MM.1S (cell line): ENCODE measurements at regions not wholly inside any gene's neighbourhood (a gene's known extent, or its start where the extent isn't known, plus 50 kb on each side); places are given as distances from the start of the nearest gene placed in this dataset.
"Not testable (repeated sequence)": the region's sequence is repeated elsewhere in the genome, so short reads cannot be mapped to it uniquely, and the experiment has no call there.

Source experiments
- DNase-seq: peaks from one replicate; pipeline ENCODE4 v3.0.0-alpha.2; 2015
- H2AFZ ChIP-seq: fragments of 300-600 bp; sonication (generic); 2 replicates; pipeline ENCODE4 v1.6.0; 2016; ENCODE audit warnings: antibody characterized with exemption, low read length
- H3F3A ChIP-seq: fragments of 300-600 bp; sonication (generic); 2 replicates; pipeline ENCODE4 v1.6.1; 2016; ENCODE audit warnings: mild to moderate bottlenecking, antibody characterized with exemption, low read length, moderate library complexity, mixed read lengths; ENCODE audit not compliant: insufficient read depth
- H3K27ac ChIP-seq: fragments of 300-600 bp; sonication (generic); 2 replicates; pipeline ENCODE4 v1.5.1; 2016; ENCODE audit warnings: mild to moderate bottlenecking, low read length
- H3K27me3 ChIP-seq: fragments of 300-600 bp; sonication (generic); replicated peaks from 2 replicates; pipeline ENCODE4 v1.6.0; 2016; ENCODE audit warnings: low read length; ENCODE audit not compliant: insufficient read depth
- H3K36me3 ChIP-seq: fragments of 300-600 bp; sonication (generic); replicated peaks from 2 replicates; pipeline ENCODE4 v1.6.1; 2016; ENCODE audit warnings: mild to moderate bottlenecking, low read length, mixed read lengths; ENCODE audit not compliant: insufficient read depth
- H3K4me1 ChIP-seq: fragments of 300-600 bp; sonication (generic); 2 replicates; pipeline ENCODE4 v1.6.1; 2016; ENCODE audit warnings: low read length, mixed read lengths
- H3K4me2 ChIP-seq: fragments of 300-600 bp; sonication (generic); 2 replicates; pipeline ENCODE4 v1.6.0; 2016; ENCODE audit warnings: low read depth, low read length
- H3K4me3 ChIP-seq: fragments of 300-600 bp; sonication (generic); 2 replicates; pipeline ENCODE4 v1.5.1; 2016; ENCODE audit warnings: low read length, mixed read lengths
- H3K79me2 ChIP-seq: fragments of 300-600 bp; sonication (generic); 2 replicates; pipeline ENCODE4 v1.6.1; 2016; ENCODE audit warnings: mixed run types, low read length, mixed read lengths
- H3K9ac ChIP-seq: fragments of 300-600 bp; sonication (generic); 2 replicates; pipeline ENCODE4 v1.6.1; 2016; ENCODE audit warnings: low read length, mixed read lengths
- H3K9me2 ChIP-seq: fragments of 300-600 bp; sonication (generic); replicated peaks from 2 replicates; pipeline ENCODE4 v1.6.1; 2016; ENCODE audit warnings: mild to moderate bottlenecking, low read length, mixed read lengths; ENCODE audit not compliant: insufficient read depth
- H3K9me3 ChIP-seq: fragments of 300-600 bp; sonication (generic); replicated peaks from 2 replicates; pipeline ENCODE4 v1.6.1; 2016; ENCODE audit warnings: mild to moderate bottlenecking, low read length, mixed read lengths; ENCODE audit not compliant: insufficient read depth
- H4K20me1 ChIP-seq: fragments of 300-600 bp; sonication (generic); 2 replicates; pipeline ENCODE4 v1.6.1; 2016; ENCODE audit warnings: mild to moderate bottlenecking, low read length, moderate library complexity, mixed read lengths; ENCODE audit not compliant: insufficient read depth
- CTCF ChIP-seq: fragments of 300-600 bp; sonication (generic); IDR thresholded peaks from 2 replicates; pipeline ENCODE4 v1.5.1; 2016; ENCODE audit warnings: antibody characterized with exemption, low read length, mixed read lengths
- EZH2 ChIP-seq: fragments of 300-600 bp; sonication (generic); optimal IDR thresholded peaks from 2 replicates; pipeline ENCODE3; 2017; ENCODE audit warnings: low read depth, mild to moderate bottlenecking, antibody characterized with exemption, low read length, mixed read lengths
- EZH2phosphoT487 ChIP-seq: fragments of 300-600 bp; sonication (generic); IDR thresholded peaks from 2 replicates; pipeline ENCODE4 v1.6.1; 2018; ENCODE audit warnings: antibody characterized with exemption, low read length

- no peaks in the 10 kb centered on the region for H3K4me1 ChIP-seq
- no peaks in the 10 kb centered on the region for H3K36me3 ChIP-seq
- no peak overlapping the region for H2AFZ ChIP-seq
- no peak overlapping the region for H3K4me2 ChIP-seq
- no peaks in the 10 kb centered on the region for H3K9me3 ChIP-seq
- H3K4me3 ChIP-seq: no peak overlapping the region
- H3K9ac ChIP-seq: no peak overlapping the region
- no peak for TF ChIP-seq EZH2phosphoT487
- no peak for TF ChIP-seq CTCF
- TF ChIP-seq EZH2: no peak
- H4K20me1 ChIP-seq: no peaks in the 10 kb centered on the region
- H3K27ac ChIP-seq: no peak overlapping the region
- H3K27me3 ChIP-seq: peaks cover 3% of the 10 kb centered on the region; the same call in 1 of the 2 replicates
- DNase-seq: no peak
- H3F3A ChIP-seq: no peaks in the 10 kb centered on the region
- H3K9me2 ChIP-seq: no peaks in the 10 kb centered on the region
- no peaks in the 10 kb centered on the region for H3K79me2 ChIP-seq
Measured at GRCh38 chr5:179451114-179451827, 99.1 kb upstream of the RUFY1 start.

GRCh38 chr5:179449950-179450349 is 100.4 kb upstream of the RUFY1 start:
- not testable (repeated sequence) for H3K79me2 ChIP-seq, H3K27ac ChIP-seq, H3K4me3 ChIP-seq, H3K9me2 ChIP-seq, DNase-seq, H3K4me1 ChIP-seq, H3K9ac ChIP-seq, H3K4me2 ChIP-seq, H3K9me3 ChIP-seq, H2AFZ ChIP-seq, H3K27me3 ChIP-seq, H3K36me3 ChIP-seq, H3F3A ChIP-seq, H4K20me1 ChIP-seq

GRCh38 chr5:179448282-179448681 is 102.1 kb upstream of the RUFY1 start:
- H3K9me2 ChIP-seq, H2AFZ ChIP-seq, H3K4me2 ChIP-seq, H3K36me3 ChIP-seq, DNase-seq, H3K9ac ChIP-seq, H3K27ac ChIP-seq, H4K20me1 ChIP-seq, H3K4me1 ChIP-seq, H3K79me2 ChIP-seq, H3F3A ChIP-seq, H3K4me3 ChIP-seq, H3K9me3 ChIP-seq: not testable (repeated sequence)
- H3K27me3 ChIP-seq: peaks cover 16% of the 10 kb centered on the region; the same call in 1 of the 2 replicates

- H3K9me3 ChIP-seq, DNase-seq, H3K9me2 ChIP-seq, H3K4me3 ChIP-seq, H4K20me1 ChIP-seq, H3K27ac ChIP-seq, H3K4me2 ChIP-seq, H3K9ac ChIP-seq, H3K79me2 ChIP-seq, H3K36me3 ChIP-seq, H3K4me1 ChIP-seq, H3F3A ChIP-seq, H2AFZ ChIP-seq: not testable (repeated sequence)
- peaks cover 16% of the 10 kb centered on the region; the same call in 1 of the 2 replicates for H3K27me3 ChIP-seq
Measured at GRCh38 chr5:179442289-179442688, 97.0 kb upstream of the ADAMTS2 start.
